Gastroesophageal sphincter (tissue), 4 donors: ENCODE measurements at regions not wholly inside any gene's neighbourhood (a gene's known extent, or its start where the extent isn't known, plus 50 kb on each side); places are given as distances from the start of the nearest gene placed in this dataset.

Experiments used
- ATAC-seq: fragments of 150-250 bp; one replicate; pipeline ENCODE4 v1.9.1; 2016; ENCODE audit warnings: mild to moderate bottlenecking, moderate library complexity
- H3K27ac ChIP-seq, 4 donors: fragments of 200-600 bp; sonication (generic) in 3 of 4; 1 replicate in 3 of 4; 2 replicates in 1 of 4; pipeline ENCODE4 v1.5.1; 2016 to 2019
- H3K27me3 ChIP-seq: fragments of 200-600 bp; sonication (generic); one replicate; pipeline ENCODE4 v1.5.1; 2019
- H3K36me3 ChIP-seq, 2 donors: fragments of 200-600 bp; sonication (generic); one replicate each; pipeline ENCODE4 v1.5.1; 2019; ENCODE audit warnings: control low read depth in 1 of 2
- H3K4me1 ChIP-seq, 3 donors: fragments of 200-600 bp; sonication (generic); 1 replicate in 2 of 3; 2 replicates in 1 of 3; pipeline ENCODE4 v1.5.1; 2016 to 2019; ENCODE audit warnings: control low read depth in 2 of 3
- H3K4me3 ChIP-seq, 2 donors: fragments of 200-600 bp; sonication (generic); one replicate each; pipeline ENCODE4 v1.5.1; 2019; ENCODE audit warnings: mild to moderate bottlenecking in 1 of 2, moderate library complexity in 1 of 2
- H3K9me3 ChIP-seq, 3 donors: fragments of 200-600 bp; sonication (generic); one replicate each; pipeline ENCODE4 v1.5.1; 2017 to 2019; ENCODE audit warnings: control low read depth in 2 of 3
- EP300 ChIP-seq: sonication (generic); formaldehyde crosslinking; IDR thresholded peaks from one replicate; pipeline ENCODE4 v1.6.1; 2017; ENCODE audit warnings: antibody characterized with exemption, mild to moderate bottlenecking
- POLR2A ChIP-seq, 2 donors: fragments of 450-650 bp; IDR thresholded peaks; one replicate each; pipeline ENCODE4 v1.6.1; 2017; ENCODE audit warnings: antibody characterized with exemption in 2 of 2, mild to moderate bottlenecking in 2 of 2, moderate library complexity in 1 of 2
- POLR2AphosphoS5 ChIP-seq: sonication (generic); formaldehyde crosslinking; IDR thresholded peaks from one replicate; pipeline ENCODE4 v1.6.1; 2017; ENCODE audit warnings: antibody characterized with exemption
- WGBS, 2 donors: methylation state at CpG; one replicate each; pipeline ENCODE4 v1.1.5; 2018; ENCODE audit warnings: low coverage in 1 of 2; 5-methylcytosine and 5-hydroxymethylcytosine counted together
- TF ChIP-seq, protein P1 (sequence below), 4 experiments: fragments of 200-600 bp in 2 of 4; fragments of 450-650 bp in 2 of 4; sonication (generic) in 1 of 4; IDR thresholded peaks; one replicate each; pipeline ENCODE4 v1.5.1; 2017 to 2019; ENCODE audit warnings: antibody characterized with exemption in 4 of 4, mild to moderate bottlenecking in 2 of 4, moderate library complexity in 2 of 4

DNA sequence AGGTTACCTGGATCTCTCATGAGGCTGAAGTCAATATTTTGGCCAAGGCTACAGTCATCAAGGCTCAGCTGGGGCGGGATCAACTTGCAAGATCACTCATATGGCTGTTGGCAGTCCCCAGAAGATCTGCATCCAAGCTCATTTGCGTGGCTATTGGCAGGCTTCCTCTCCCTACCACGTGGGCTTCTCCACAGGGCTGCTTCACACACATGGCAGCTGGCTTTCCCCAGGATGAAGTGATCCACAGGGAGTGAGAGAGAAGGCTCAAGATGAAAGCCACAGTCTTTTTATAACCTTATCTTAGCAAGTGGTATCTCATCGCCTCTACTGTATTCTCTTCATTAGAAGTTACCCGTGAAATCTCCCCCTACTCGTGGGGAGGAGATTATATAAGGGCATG lies 167.4 kb downstream of the TMEM26 start:
- 56 to 58% methylated on average over 6 of the region's 6 CpGs for WGBS, 2 donors
- no peak for ATAC-seq
- peaks cover 0 to 26% (median 0%) of the 10 kb centered on the region in 3 donors for H3K4me1 ChIP-seq
- H3K9me3 ChIP-seq, result no peaks in the 10 kb centered on the region
- no peaks in the 10 kb centered on the region for H3K36me3 ChIP-seq
- H3K27me3 ChIP-seq, result no peaks in the 10 kb centered on the region
- no peak overlapping the region for H3K4me3 ChIP-seq
- no peak for TF ChIP-seq POLR2AphosphoS5
- TF ChIP-seq POLR2A (IDR thresholded peaks at IDR 0.05), result no peak
- TF ChIP-seq, protein P1, sequence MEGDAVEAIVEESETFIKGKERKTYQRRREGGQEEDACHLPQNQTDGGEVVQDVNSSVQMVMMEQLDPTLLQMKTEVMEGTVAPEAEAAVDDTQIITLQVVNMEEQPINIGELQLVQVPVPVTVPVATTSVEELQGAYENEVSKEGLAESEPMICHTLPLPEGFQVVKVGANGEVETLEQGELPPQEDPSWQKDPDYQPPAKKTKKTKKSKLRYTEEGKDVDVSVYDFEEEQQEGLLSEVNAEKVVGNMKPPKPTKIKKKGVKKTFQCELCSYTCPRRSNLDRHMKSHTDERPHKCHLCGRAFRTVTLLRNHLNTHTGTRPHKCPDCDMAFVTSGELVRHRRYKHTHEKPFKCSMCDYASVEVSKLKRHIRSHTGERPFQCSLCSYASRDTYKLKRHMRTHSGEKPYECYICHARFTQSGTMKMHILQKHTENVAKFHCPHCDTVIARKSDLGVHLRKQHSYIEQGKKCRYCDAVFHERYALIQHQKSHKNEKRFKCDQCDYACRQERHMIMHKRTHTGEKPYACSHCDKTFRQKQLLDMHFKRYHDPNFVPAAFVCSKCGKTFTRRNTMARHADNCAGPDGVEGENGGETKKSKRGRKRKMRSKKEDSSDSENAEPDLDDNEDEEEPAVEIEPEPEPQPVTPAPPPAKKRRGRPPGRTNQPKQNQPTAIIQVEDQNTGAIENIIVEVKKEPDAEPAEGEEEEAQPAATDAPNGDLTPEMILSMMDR (IDR thresholded peaks at IDR 0.05), result no peak
- H3K27ac ChIP-seq, result no peak overlapping the region

- peak; percentile 26 for ATAC-seq
- Histone ChIP-seq H3K27ac (peak overlapping the region in 1 of 4 donors; percentile 28), H3K9me3 (no peaks in the 10 kb centered on the region), H3K27me3 (no peaks in the 10 kb centered on the region), H3K4me1 (peaks cover 0 to 40% (median 0%) of the 10 kb centered on the region in 3 donors), H3K4me3 (no peak overlapping the region), H3K36me3 (no peaks in the 10 kb centered on the region)
- TF ChIP-seq, protein P1 (IDR thresholded peaks at IDR 0.05), result peak; percentile 68 to 84 (median 80)
- TF ChIP-seq POLR2A (IDR thresholded peaks at IDR 0.05), result no peak
- 21 to 34% methylated on average over 5 of the region's 5 CpGs for WGBS, 2 donors
These were observed 168.8 kb downstream of the TMEM26 start for GRCh38 chr10:61284222-61284890.

- peak; percentile 46 for ATAC-seq
- Histone ChIP-seq H3K36me3 (no peaks in the 10 kb centered on the region), H3K27ac (peak overlapping the region in 1 of 4 donors; percentile 28), H3K4me3 (no peak overlapping the region), H3K4me1 (peaks cover 0 to 40% (median 0%) of the 10 kb centered on the region in 3 donors), H3K27me3 (no peaks in the 10 kb centered on the region), H3K9me3 (no peaks in the 10 kb centered on the region)
- TF ChIP-seq, protein P1 (IDR thresholded peaks at IDR 0.05), result no peak
- no peak for TF ChIP-seq POLR2A (IDR thresholded peaks at IDR 0.05)
- TF ChIP-seq EP300, result no peak
- no peak for TF ChIP-seq POLR2AphosphoS5
- 76 to 77% methylated on average over 3 of the region's 3 CpGs for WGBS, 2 donors
These were observed 169.5 kb downstream of the TMEM26 start for GRCh38 chr10:61283481-61284221.

DNA sequence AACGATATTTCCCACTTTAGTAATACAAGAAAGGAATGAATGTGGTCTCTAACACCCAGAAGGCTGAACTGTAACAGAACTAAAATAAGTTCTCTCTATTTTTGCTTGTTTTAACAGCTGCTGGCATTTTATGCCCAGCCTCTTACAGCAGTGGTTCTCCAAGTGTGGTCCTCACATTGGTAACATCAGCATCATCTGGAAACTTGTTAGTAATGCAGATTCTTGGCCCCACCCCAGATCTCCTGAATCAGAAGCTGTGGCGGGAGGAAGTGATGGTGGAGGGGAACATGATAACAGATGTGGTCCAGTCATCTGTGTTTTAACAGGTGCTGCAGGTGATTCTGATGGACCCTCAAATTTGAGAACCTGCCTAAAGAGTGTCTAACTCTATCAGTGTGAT lies 170.1 kb downstream of the TMEM26 start:
- TF ChIP-seq POLR2A (IDR thresholded peaks at IDR 0.05), result no peak
- ATAC-seq, result no peak
- Histone ChIP-seq H3K4me1 (peaks cover 0 to 40% (median 0%) of the 10 kb centered on the region in 3 donors), H3K27ac (peak overlapping the region in 1 of 4 donors; percentile 8), H3K27me3 (no peaks in the 10 kb centered on the region), H3K9me3 (no peaks in the 10 kb centered on the region), H3K4me3 (no peak overlapping the region), H3K36me3 (no peaks in the 10 kb centered on the region)
- 88 to 91% methylated on average over 1 to 2 of the region's 2 CpGs for WGBS, 2 donors

GRCh38 chr10:61280303-61280702 lies 172.9 kb downstream of the TMEM26 start:
- ATAC-seq, result no peak
- TF ChIP-seq, protein P1 (IDR thresholded peaks at IDR 0.05), result no peak
- TF ChIP-seq POLR2AphosphoS5, result no peak
- no peak for TF ChIP-seq EP300
- TF ChIP-seq POLR2A (IDR thresholded peaks at IDR 0.05), result no peak
- Histone ChIP-seq H3K36me3 (no peaks in the 10 kb centered on the region), H3K27me3 (no peaks in the 10 kb centered on the region), H3K4me3 (no peak overlapping the region), H3K9me3 (no peaks in the 10 kb centered on the region), H3K27ac (no peak overlapping the region), H3K4me1 (peaks cover 0 to 40% (median 0%) of the 10 kb centered on the region in 3 donors)
- 42 to 58% methylated on average over 2 to 3 of the region's 3 CpGs for WGBS, 2 donors
